GM12864 (cell line): ENCODE measurements at regions not wholly inside any gene's neighbourhood (a gene's known extent, or its start where the extent isn't known, plus 50 kb on each side); places are given as distances from the start of the nearest gene placed in this dataset.
"Not testable (repeated sequence)": the region's sequence is repeated elsewhere in the genome, so short reads cannot be mapped to it uniquely, and the experiment has no call there.

Source experiments
- DNase-seq: peaks from one replicate; pipeline ENCODE4 v3.0.0-alpha.2; 2011; ENCODE audit warnings: low read depth
- H3K4me3 ChIP-seq: 2 replicates; pipeline ENCODE4 v1.5.1; 2011; ENCODE audit warnings: mild to moderate bottlenecking, low read depth, low read length, control low read depth
- CTCF ChIP-seq: IDR thresholded peaks from 2 replicates; pipeline ENCODE4 v1.5.1; 2011; ENCODE audit warnings: low read depth, mild to moderate bottlenecking, moderate library complexity, low read length, control low read depth, inconsistent platforms; ENCODE audit errors: missing control alignments

GRCh38 chr17:27009087-27009486 lies 284.8 kb upstream of the WSB1 start:
- H3K4me3 ChIP-seq: no peak overlapping the region
- no peak for DNase-seq
- TF ChIP-seq CTCF: no peak

DNA sequence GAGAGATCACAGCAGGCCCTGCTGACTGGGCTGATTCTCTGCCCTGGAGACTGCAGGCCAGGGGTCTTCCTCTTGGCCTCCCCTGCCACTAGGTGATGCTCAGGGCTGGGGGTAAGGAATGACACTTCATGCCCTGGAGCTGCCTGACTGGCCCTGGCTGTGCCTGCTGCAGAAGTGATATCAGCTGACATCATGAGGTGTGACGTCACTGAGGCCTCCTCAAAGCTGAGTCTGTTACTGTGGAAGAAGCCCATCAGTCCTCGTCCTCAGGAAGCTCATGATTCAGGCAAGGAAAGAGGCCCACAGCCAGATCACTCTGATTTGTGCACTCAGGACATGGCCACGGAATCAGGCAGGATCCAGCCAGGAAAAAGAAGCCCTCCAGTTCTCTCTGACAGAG lies 283.8 kb upstream of the WSB1 start:
- not testable (repeated sequence) for H3K4me3 ChIP-seq, DNase-seq

DNA sequence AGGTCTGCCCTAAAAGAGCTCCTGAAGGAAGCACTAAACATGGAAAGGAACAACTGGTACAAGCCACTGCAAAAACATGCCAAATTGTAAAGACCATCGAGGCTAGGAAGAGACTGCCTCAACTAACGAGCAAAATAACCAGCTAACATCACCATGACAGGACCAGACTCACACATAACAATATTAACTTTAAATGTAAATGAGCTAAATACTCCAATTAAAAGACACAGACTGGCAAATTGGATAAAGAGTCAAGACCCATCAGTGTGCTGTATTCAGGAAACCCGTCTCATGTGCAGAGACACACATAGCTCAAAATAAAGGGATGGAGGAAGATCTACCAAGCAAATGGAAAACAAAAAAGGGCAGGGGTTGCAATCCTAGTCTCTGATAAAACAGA lies 263.4 kb upstream of the WSB1 start:
- not testable (repeated sequence) for DNase-seq, H3K4me3 ChIP-seq

GRCh38 chr17:27038676-27039075 lies 255.2 kb upstream of the WSB1 start:
- peak; percentile 17 for TF ChIP-seq CTCF
- DNase-seq: no peak
- no peak overlapping the region for H3K4me3 ChIP-seq

DNA sequence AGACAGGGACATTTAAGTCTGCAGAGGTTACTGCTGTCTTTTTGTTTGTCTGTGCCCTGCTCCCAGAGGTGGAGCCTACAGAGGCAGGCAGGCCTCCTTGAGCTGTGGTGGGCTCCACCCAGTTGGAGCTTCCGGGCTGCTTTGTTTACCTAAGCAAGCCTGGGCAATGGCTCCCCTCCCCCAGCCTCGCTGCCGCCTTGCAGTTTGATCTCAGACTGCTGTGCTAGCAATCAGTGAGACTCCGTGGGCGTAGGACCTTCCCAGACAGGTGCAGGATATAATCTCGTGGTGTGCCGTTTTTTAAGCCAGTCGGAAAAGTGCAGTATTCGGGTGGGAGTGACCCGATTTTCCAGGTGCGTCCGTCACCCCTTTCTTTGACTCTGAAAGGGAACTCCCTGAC lies 248.9 kb upstream of the WSB1 start:
- H3K4me3 ChIP-seq, DNase-seq: not testable (repeated sequence)

- no peak overlapping the region for H3K4me3 ChIP-seq
- DNase-seq: no peak
- no peak for TF ChIP-seq CTCF
These were observed 244.7 kb upstream of the WSB1 start for GRCh38 chr17:27049104-27049784.

DNA sequence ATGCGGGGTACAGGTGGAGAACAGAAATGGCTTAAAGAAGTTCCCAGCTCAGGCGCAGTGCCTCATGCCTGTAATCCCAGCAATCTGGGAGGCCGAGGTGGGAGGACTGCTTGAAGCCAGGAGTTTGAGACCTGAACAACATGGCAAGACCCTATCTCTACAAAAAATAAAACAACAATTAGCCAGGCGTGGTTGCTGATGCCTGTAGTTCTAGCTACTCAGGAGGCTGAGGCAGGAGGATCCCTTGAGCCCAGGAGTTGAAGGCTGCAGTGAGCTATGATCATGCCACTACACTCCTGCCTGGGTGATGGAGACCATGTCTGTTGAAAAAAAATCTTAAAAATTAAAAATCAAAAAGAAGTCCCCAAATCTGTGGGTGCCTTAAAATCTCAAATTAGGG lies 228.3 kb upstream of the WSB1 start:
- no peak overlapping the region for H3K4me3 ChIP-seq
- DNase-seq: no peak
- no peak for TF ChIP-seq CTCF

DNA sequence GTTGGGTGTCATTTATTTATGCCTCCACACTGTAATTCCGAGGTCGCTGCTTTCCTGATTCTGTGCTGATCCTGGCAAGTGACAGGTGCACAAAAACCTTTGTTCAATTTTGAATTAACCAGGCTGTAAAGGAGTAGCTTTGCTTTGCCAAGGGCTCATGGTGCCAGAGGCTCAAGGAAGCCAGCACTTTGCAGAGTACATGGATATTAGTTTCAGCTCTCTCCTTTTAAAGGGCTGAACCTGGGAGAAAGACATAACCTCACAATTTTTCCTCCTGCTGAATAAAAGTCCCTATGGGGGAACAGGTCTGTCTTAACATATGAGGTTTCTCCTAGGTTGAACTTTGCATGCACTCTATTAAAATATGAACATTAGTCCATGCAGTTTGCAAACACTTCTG lies 227.6 kb upstream of the WSB1 start:
- DNase-seq: no peak
- no peak overlapping the region for H3K4me3 ChIP-seq
- TF ChIP-seq CTCF: no peak
